IMR-90 (cell line): ENCODE measurements at regions not wholly inside any gene's neighbourhood (a gene's known extent, or its start where the extent isn't known, plus 50 kb on each side); places are given as distances from the start of the nearest gene placed in this dataset.

Experiments used
- ATAC-seq: fragments of 200-7000 bp; cut with Tn5 transposase; 2 replicates; pipeline ENCODE4 v1.9.1; 2020; ENCODE audit warnings: low read depth, mild to moderate bottlenecking, moderate library complexity
- BruUV-seq: library from RNA; stranded (reverse); fragments of 400-500 nt; replicated peaks from 2 replicates; lab custom pipeline; 2021; lab: Mats Ljungman, UMichigan
- CTCF ChIA-PET: fragments of 300-600 bp; formaldehyde crosslinking; extraction: SDS; loops from one replicate; lab custom pipeline; 2021; ENCODE audit warnings: antibody characterized with exemption; lab: Yijun Ruan, JAX
- POLR2A ChIA-PET: fragments of 300-600 bp; sonication (Branson Sonifier 250); formaldehyde crosslinking; loops from one replicate; lab custom pipeline; 2022; ENCODE audit warnings: antibody characterized with exemption; ENCODE audit not compliant: unreplicated experiment; lab: Charles Lee
- DNase-seq: peaks from one replicate; pipeline ENCODE4 v3.0.0; 2013
- H2AFZ ChIP-seq: replicated peaks from 2 replicates; pipeline ENCODE3; 2013; ENCODE audit warnings: low read length, mild to moderate bottlenecking; ENCODE audit not compliant: poor library complexity
- H2AK5ac ChIP-seq: 2 replicates; pipeline ENCODE4 v1.6.1; 2013; ENCODE audit warnings: low read depth, low read length, inconsistent platforms
- H2AK9ac ChIP-seq: replicated peaks from 2 replicates; pipeline ENCODE3; 2013; ENCODE audit warnings: mild to moderate bottlenecking, low read depth, low read length, moderate library complexity; ENCODE audit not compliant: poor library complexity
- H2BK120ac ChIP-seq: 2 replicates; pipeline ENCODE4 v1.6.1; 2013; ENCODE audit warnings: low read depth, low read length, inconsistent platforms
- H2BK15ac ChIP-seq: 3 replicates; pipeline ENCODE4 v1.6.1; 2013; ENCODE audit warnings: low read depth, low read length, inconsistent platforms
- H2BK20ac ChIP-seq: 2 replicates; pipeline ENCODE4 v1.6.1; 2013; ENCODE audit warnings: low read depth, mild to moderate bottlenecking, inconsistent platforms, low read length, moderate library complexity
- H2BK5ac ChIP-seq: 2 replicates; pipeline ENCODE4 v1.6.1; 2013; ENCODE audit warnings: mild to moderate bottlenecking, low read depth, low read length, inconsistent platforms; ENCODE audit not compliant: poor library complexity, severe bottlenecking
- H3K14ac ChIP-seq: replicated peaks from 2 replicates; pipeline ENCODE4 v1.6.1; 2013; ENCODE audit warnings: low read depth, low read length, inconsistent platforms
- H3K18ac ChIP-seq: 2 replicates; pipeline ENCODE4 v1.6.1; 2013; ENCODE audit warnings: low read depth, low read length, control low read depth
- H3K23ac ChIP-seq: 2 replicates; pipeline ENCODE4 v1.6.1; 2013; ENCODE audit warnings: low read depth, low read length, inconsistent platforms
- H3K27ac ChIP-seq: 2 replicates; pipeline ENCODE4 v1.5.1; 2013; ENCODE audit warnings: mild to moderate bottlenecking, control low read depth, low read length; ENCODE audit not compliant: insufficient read depth
- H3K27me3 ChIP-seq: 2 replicates; pipeline ENCODE4 v1.6.1; 2013; ENCODE audit warnings: low read length; ENCODE audit not compliant: control insufficient read depth, insufficient read depth
- H3K36me3 ChIP-seq: 2 replicates; pipeline ENCODE4 v1.6.1; 2013; ENCODE audit warnings: low read length, mixed read lengths; ENCODE audit not compliant: control insufficient read depth, insufficient read depth
- H3K4ac ChIP-seq: 2 replicates; pipeline ENCODE4 v1.6.1; 2013; ENCODE audit warnings: low read depth, low read length, inconsistent platforms
- H3K4me1 ChIP-seq: 2 replicates; pipeline ENCODE4 v1.6.1; 2013; ENCODE audit warnings: low read length, mixed read lengths; ENCODE audit not compliant: control insufficient read depth, insufficient read depth
- H3K4me2 ChIP-seq: 2 replicates; pipeline ENCODE4 v1.6.1; 2013; ENCODE audit warnings: low read depth, mild to moderate bottlenecking, control low read depth, low read length, moderate library complexity
- H3K4me3 ChIP-seq: 2 replicates; pipeline ENCODE4 v1.5.1; 2013; ENCODE audit warnings: low read depth, mild to moderate bottlenecking, control low read depth, low read length, moderate library complexity; ENCODE audit not compliant: insufficient read depth
- H3K56ac ChIP-seq: 2 replicates; pipeline ENCODE4 v1.6.1; 2013; ENCODE audit warnings: low read length, inconsistent platforms; ENCODE audit not compliant: insufficient read depth; ENCODE audit errors: extremely low read depth
- H3K79me1 ChIP-seq, 2 experiments: 2 replicates each; pipeline ENCODE4 v1.6.1; 2013; ENCODE audit warnings: low read length in 2 of 2, inconsistent platforms in 1 of 2, low read depth in 1 of 2
- H3K9ac ChIP-seq: 2 replicates; pipeline ENCODE4 v1.6.1; 2013; ENCODE audit warnings: low read depth, low read length, control low read depth
- H3K9me1 ChIP-seq: 2 replicates; pipeline ENCODE4 v1.6.1; 2013; ENCODE audit warnings: low read length, inconsistent platforms; ENCODE audit not compliant: insufficient read depth
- H3K9me3 ChIP-seq: 2 replicates; pipeline ENCODE4 v1.6.1; 2013; ENCODE audit warnings: low read length; ENCODE audit not compliant: control insufficient read depth, insufficient read depth
- H4K20me1 ChIP-seq: 2 replicates; pipeline ENCODE4 v1.6.1; 2013; ENCODE audit warnings: low read length, inconsistent platforms; ENCODE audit not compliant: insufficient read depth
- H4K5ac ChIP-seq: 2 replicates; pipeline ENCODE4 v1.6.1; 2013; ENCODE audit warnings: mild to moderate bottlenecking, low read depth, low read length, control low read depth
- H4K8ac ChIP-seq, 2 experiments: 2 replicates each; pipeline ENCODE4 v1.6.1; 2013; ENCODE audit warnings: low read depth in 2 of 2, low read length in 2 of 2, control low read depth in 1 of 2, inconsistent platforms in 1 of 2
- H4K91ac ChIP-seq: 2 replicates; pipeline ENCODE4 v1.6.1; 2013; ENCODE audit warnings: low read depth, low read length, inconsistent platforms; ENCODE audit not compliant: insufficient read depth
- BHLHE40 ChIP-seq: fragments of 150-350 bp; IDR thresholded peaks from 2 replicates; pipeline ENCODE4 v1.6.1; 2016; ENCODE audit warnings: mild to moderate bottlenecking, low read depth, low read length
- CEBPB ChIP-seq: IDR thresholded peaks from 2 replicates; pipeline ENCODE4 v1.6.1; 2012; ENCODE audit warnings: low read depth, low read length, improper control_type of control experiment
- CHD1 ChIP-seq: IDR thresholded peaks from 2 replicates; pipeline ENCODE4 v1.6.1; 2012; ENCODE audit warnings: low read depth, low read length, improper control_type of control experiment
- CTCF ChIP-seq: conservative IDR thresholded peaks from 2 replicates; pipeline ENCODE4 v1.5.1; 2012; ENCODE audit warnings: mild to moderate bottlenecking, low read depth, low read length, improper control_type of control experiment
- FOS ChIP-seq: fragments of 150-350 bp; IDR thresholded peaks from 2 replicates; pipeline ENCODE4 v1.6.1; 2016; ENCODE audit warnings: low read depth, low read length
- MAZ ChIP-seq: IDR thresholded peaks from 2 replicates; pipeline ENCODE4 v1.6.1; 2012; ENCODE audit warnings: low read depth, mild to moderate bottlenecking, low read length, improper control_type of control experiment, moderate library complexity, borderline replicate concordance
- MXI1 ChIP-seq: IDR thresholded peaks from 2 replicates; pipeline ENCODE4 v1.6.1; 2012; ENCODE audit warnings: low read depth, mild to moderate bottlenecking, low read length, moderate library complexity, borderline replicate concordance
- NFE2L2 ChIP-seq: fragments of 150-350 bp; IDR thresholded peaks from 2 replicates; pipeline ENCODE4 v1.6.1; 2016; ENCODE audit warnings: low read depth, mild to moderate bottlenecking, low read length
- POLR2A ChIP-seq: IDR thresholded peaks from 2 replicates; pipeline ENCODE4 v1.6.1; 2012; ENCODE audit warnings: mild to moderate bottlenecking, low read depth, low read length
- RAD21 ChIP-seq: IDR thresholded peaks from 2 replicates; pipeline ENCODE4 v1.6.1; 2012; ENCODE audit warnings: low read length, improper control_type of control experiment
- RCOR1 ChIP-seq: IDR thresholded peaks from 2 replicates; pipeline ENCODE4 v1.6.1; 2012; ENCODE audit warnings: mild to moderate bottlenecking, low read length, improper control_type of control experiment; ENCODE audit not compliant: insufficient replicate concordance
- RFX5 ChIP-seq: IDR thresholded peaks from 2 replicates; pipeline ENCODE4 v1.8.0; 2012; ENCODE audit warnings: low read depth, mild to moderate bottlenecking, low read length, moderate library complexity
- SMC3 ChIP-seq: fragments of 150-350 bp; IDR thresholded peaks from 2 replicates; pipeline ENCODE4 v1.6.1; 2016; ENCODE audit warnings: low read depth, mild to moderate bottlenecking, antibody characterized with exemption, low read length, moderate library complexity
- USF2 ChIP-seq: fragments of 150-350 bp; IDR thresholded peaks from 2 replicates; pipeline ENCODE4 v1.6.1; 2017; ENCODE audit warnings: mild to moderate bottlenecking, antibody characterized with exemption, low read length, low read depth
- WGBS, 2 experiments: methylation state at CpG; one replicate each; pipeline versions ENCODE4 v1.1.5 to v1.1.7; 2013; ENCODE audit warnings: missing lambda C conversion rate in 2 of 2; ENCODE audit not compliant: insufficient read length in 1 of 2; ENCODE audit errors: extremely low coverage in 2 of 2; 5-methylcytosine and 5-hydroxymethylcytosine counted together
- dilution Hi-C: fragments of 300-500 bp; cut with HindIII; formaldehyde crosslinking; loops from one replicate; pipeline ENCODE4 v1.14.3; 2018; ENCODE audit warnings: low sequenced_read_pairs; ENCODE audit not compliant: unreplicated experiment
- in situ Hi-C: fragments of 300-500 bp; cut with MboI; formaldehyde crosslinking; loops from 3 replicates; pipeline ENCODE4 v1.14.3; 2019; ENCODE audit warnings: low sequenced_read_pairs, inconsistent platforms, mixed read lengths
- intact Hi-C: fragments of 100-400 bp; cut with micrococcal nuclease; formaldehyde crosslinking; loops from 2 replicates; pipeline ENCODE4 v1.10.0; 2022
- TF ChIP-seq, protein P1 (sequence below): fragments of 150-350 bp; IDR thresholded peaks from 2 replicates; pipeline ENCODE4 v1.6.1; 2016; ENCODE audit warnings: low read depth, mild to moderate bottlenecking, low read length, moderate library complexity, borderline replicate concordance

DNA sequence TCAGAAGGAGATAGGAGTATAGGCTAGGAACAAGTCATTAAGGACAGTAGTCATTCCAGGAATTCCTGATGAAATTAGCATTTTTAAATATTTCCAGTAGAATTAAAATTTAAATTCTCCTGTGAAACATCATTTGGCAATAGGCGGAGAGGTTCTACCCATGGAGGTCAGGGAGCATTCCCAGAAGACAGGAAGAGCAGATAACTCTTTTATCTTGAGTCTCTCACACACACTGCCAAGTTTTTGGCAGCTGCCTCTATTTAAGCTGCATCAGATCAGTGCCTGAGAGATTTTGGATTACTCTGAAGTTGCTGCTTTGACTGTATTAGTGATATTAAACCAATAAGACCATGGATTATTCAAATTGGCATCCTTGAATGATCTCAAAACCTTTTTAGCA lies 714.7 kb downstream of the EPHA4 start:
- Histone ChIP-seq H2BK120ac (no peak overlapping the region), H3K9ac (no peak overlapping the region), H3K4me2 (no peak overlapping the region), H4K5ac (no peak overlapping the region), H2AFZ (no peak overlapping the region), H3K9me1 (no peaks in the 10 kb centered on the region), H4K20me1 (no peaks in the 10 kb centered on the region), H3K56ac (no peak overlapping the region), H3K9me3 (no peaks in the 10 kb centered on the region), H2AK9ac (no peak overlapping the region), H3K27ac (no peak overlapping the region), H4K91ac (no peak overlapping the region), H3K79me1 (no peaks in the 10 kb centered on the region), H4K8ac (no peak overlapping the region), H3K18ac (no peak overlapping the region), H2BK15ac (no peak overlapping the region), H3K36me3 (no peaks in the 10 kb centered on the region), H3K4me1 (0 out of 2 replicates have a peak, but pooled peaks cover 2% of the 10 kb centered on the region), H2BK20ac (no peak overlapping the region), H3K27me3 (no peaks in the 10 kb centered on the region), H3K4ac (no peak overlapping the region), H3K14ac (no peak overlapping the region), H2BK5ac (no peak overlapping the region), H3K4me3 (no peak overlapping the region), H2AK5ac (no peak overlapping the region), H3K23ac (no peak overlapping the region)
- TF ChIP-seq CTCF (no peak), FOS (no peak), RFX5 (no peak), RCOR1 (no peak), NFE2L2 (no peak), CHD1 (no peak), USF2 (no peak), MXI1 (no peak), RAD21 (no peak), BHLHE40 (no peak), SMC3 (no peak), POLR2A (no peak), CEBPB (no peak), MAZ (no peak)
- TF ChIP-seq, protein P1, sequence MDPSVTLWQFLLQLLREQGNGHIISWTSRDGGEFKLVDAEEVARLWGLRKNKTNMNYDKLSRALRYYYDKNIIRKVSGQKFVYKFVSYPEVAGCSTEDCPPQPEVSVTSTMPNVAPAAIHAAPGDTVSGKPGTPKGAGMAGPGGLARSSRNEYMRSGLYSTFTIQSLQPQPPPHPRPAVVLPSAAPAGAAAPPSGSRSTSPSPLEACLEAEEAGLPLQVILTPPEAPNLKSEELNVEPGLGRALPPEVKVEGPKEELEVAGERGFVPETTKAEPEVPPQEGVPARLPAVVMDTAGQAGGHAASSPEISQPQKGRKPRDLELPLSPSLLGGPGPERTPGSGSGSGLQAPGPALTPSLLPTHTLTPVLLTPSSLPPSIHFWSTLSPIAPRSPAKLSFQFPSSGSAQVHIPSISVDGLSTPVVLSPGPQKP: no peak
- DNase-seq: no peak
- dilution Hi-C loops (no loop called here), intact Hi-C loops (no loop called here), in situ Hi-C loops (no loop called here)
- ChIA-PET POLR2A (no interaction called here), CTCF (interaction anchor here (0.6 kb wide), 1 partner anchor 168 kb away, joined by 3 read pairs; no protein-coding TSS in a partner anchor)
- ATAC-seq: no peak
- no TSS peak for BruUV-seq
- WGBS, 2 experiments: no CpG with 5 or more reads among the region's 1 CpG
